H9 (cell line): ENCODE measurements at regions not wholly inside any gene's neighbourhood (a gene's known extent, or its start where the extent isn't known, plus 50 kb on each side); places are given as distances from the start of the nearest gene placed in this dataset.

ENCODE experiments used
- DNase-seq: peaks from one replicate; pipeline ENCODE4 v3.0.0-alpha.2; 2017
- H2AFZ ChIP-seq: one replicate; pipeline ENCODE4 v1.6.1; 2013; ENCODE audit warnings: mild to moderate bottlenecking, low read length, control low read depth, moderate library complexity
- H2AK5ac ChIP-seq: 2 replicates; pipeline ENCODE4 v1.6.1; 2013; ENCODE audit warnings: low read length, control low read depth, mixed read lengths; ENCODE audit not compliant: insufficient read length
- H2BK120ac ChIP-seq: one replicate; pipeline ENCODE4 v1.6.1; 2013; ENCODE audit warnings: low read depth, mild to moderate bottlenecking, low read length, control low read depth, inconsistent platforms; ENCODE audit not compliant: poor library complexity, severe bottlenecking
- H2BK12ac ChIP-seq: 2 replicates; pipeline ENCODE4 v1.6.1; 2013; ENCODE audit warnings: low read length, control low read depth, mixed read lengths, low read depth; ENCODE audit not compliant: insufficient read length
- H2BK15ac ChIP-seq: 2 replicates; pipeline ENCODE4 v1.6.1; 2013; ENCODE audit warnings: low read depth, low read length, control low read depth
- H2BK20ac ChIP-seq: one replicate; pipeline ENCODE4 v1.6.1; 2013; ENCODE audit warnings: low read depth, mild to moderate bottlenecking, low read length, control low read depth, inconsistent platforms; ENCODE audit not compliant: poor library complexity, severe bottlenecking
- H2BK5ac ChIP-seq: 2 replicates; pipeline ENCODE4 v1.6.1; 2013; ENCODE audit warnings: low read length, control low read depth, mixed read lengths; ENCODE audit not compliant: insufficient read length
- H3K14ac ChIP-seq: 2 replicates; pipeline ENCODE4 v1.6.1; 2013; ENCODE audit warnings: low read length, control low read depth; ENCODE audit not compliant: insufficient read depth
- H3K18ac ChIP-seq: 2 replicates; pipeline ENCODE4 v1.6.1; 2013; ENCODE audit warnings: low read depth, mild to moderate bottlenecking, mixed read lengths, low read length, control low read depth; ENCODE audit not compliant: insufficient read length
- H3K23ac ChIP-seq: 2 replicates; pipeline ENCODE4 v1.6.1; 2013; ENCODE audit warnings: low read length, control low read depth, mixed read lengths, low read depth; ENCODE audit not compliant: insufficient read length
- H3K23me2 ChIP-seq: 2 replicates; pipeline ENCODE4 v1.6.1; 2013; ENCODE audit warnings: low read depth, mild to moderate bottlenecking, mixed read lengths, low read length, control low read depth; ENCODE audit not compliant: insufficient read length, poor library complexity, severe bottlenecking
- H3K27ac ChIP-seq: 2 replicates; pipeline ENCODE4 v1.5.1; 2013; ENCODE audit warnings: low read length, control low read depth, mixed read lengths, low read depth; ENCODE audit not compliant: insufficient read length
- H3K27me3 ChIP-seq: 2 replicates; pipeline ENCODE4 v1.6.1; 2013; ENCODE audit warnings: low read length, control low read depth, inconsistent platforms; ENCODE audit not compliant: insufficient read depth
- H3K4ac ChIP-seq: 2 replicates; pipeline ENCODE4 v1.6.1; 2013; ENCODE audit warnings: low read depth, mild to moderate bottlenecking, control low read depth, inconsistent platforms, low read length, moderate library complexity
- H3K4me1 ChIP-seq: 2 replicates; pipeline ENCODE4 v1.6.1; 2013; ENCODE audit warnings: low read length, control low read depth, inconsistent platforms; ENCODE audit not compliant: insufficient read depth
- H3K4me2 ChIP-seq: 2 replicates; pipeline ENCODE4 v1.6.1; 2013; ENCODE audit warnings: low read length, control low read depth, mixed read lengths; ENCODE audit not compliant: insufficient read length, insufficient read depth
- H3K56ac ChIP-seq: 2 replicates; pipeline ENCODE4 v1.6.1; 2013; ENCODE audit warnings: low read depth, mild to moderate bottlenecking, mixed read lengths, low read length, control low read depth; ENCODE audit not compliant: insufficient read length
- H3K79me1 ChIP-seq: 2 replicates; pipeline ENCODE4 v1.6.1; 2013; ENCODE audit warnings: low read depth, mild to moderate bottlenecking, moderate library complexity, low read length, control low read depth, inconsistent platforms; ENCODE audit not compliant: insufficient read depth, poor library complexity, severe bottlenecking
- H3K79me2 ChIP-seq: 2 replicates; pipeline ENCODE4 v1.6.1; 2013; ENCODE audit warnings: low read length, control low read depth, inconsistent platforms; ENCODE audit not compliant: insufficient read depth
- H3K9ac ChIP-seq: 2 replicates; pipeline ENCODE4 v1.6.1; 2013; ENCODE audit warnings: low read length, control low read depth, mixed read lengths; ENCODE audit not compliant: insufficient read length; ENCODE audit errors: extremely low read depth
- H3K9me3 ChIP-seq: one replicate; pipeline ENCODE4 v1.6.1; 2013; ENCODE audit warnings: low read depth, low read length, inconsistent platforms; ENCODE audit not compliant: control insufficient read depth
- H3T11ph ChIP-seq: one replicate; pipeline ENCODE4 v1.6.1; 2013; ENCODE audit warnings: mild to moderate bottlenecking, low read length, control low read depth, inconsistent platforms
- H4K20me1 ChIP-seq: one replicate; pipeline ENCODE4 v1.6.1; 2013; ENCODE audit not compliant: control insufficient read depth, insufficient read length, insufficient read depth
- H4K5ac ChIP-seq: 2 replicates; pipeline ENCODE4 v1.6.1; 2013; ENCODE audit warnings: low read depth, mild to moderate bottlenecking, mixed read lengths, low read length, control low read depth; ENCODE audit not compliant: insufficient read length
- H4K8ac ChIP-seq: replicated peaks from 2 replicates; pipeline ENCODE4 v1.6.1; 2013; ENCODE audit warnings: low read length, control low read depth, mixed read lengths, low read depth; ENCODE audit not compliant: insufficient read length
- H4K91ac ChIP-seq: 2 replicates; pipeline ENCODE4 v1.6.1; 2013; ENCODE audit warnings: low read depth, mild to moderate bottlenecking, moderate library complexity, mixed read lengths, low read length, control low read depth; ENCODE audit not compliant: insufficient read length
- H3K27ac Mint-ChIP-seq, 3 experiments: 2 replicates in 2 of 3; 3 replicates in 1 of 3; pipeline ENCODE4 v1.8.0; 2020 to 2021; ENCODE audit warnings: mixed read lengths in 3 of 3, mild to moderate bottlenecking in 1 of 3, moderate library complexity in 1 of 3
- H3K27me3 Mint-ChIP-seq: 2 replicates; pipeline ENCODE4 v1.8.0; 2021; ENCODE audit warnings: low read depth, mild to moderate bottlenecking, moderate library complexity, mixed read lengths
- H3K36me3 Mint-ChIP-seq, 3 experiments: 2 replicates in 2 of 3; 3 replicates in 1 of 3; pipeline ENCODE4 v1.8.0; 2020 to 2021; ENCODE audit warnings: low read depth in 3 of 3, mixed read lengths in 3 of 3; ENCODE audit not compliant: insufficient read depth in 1 of 3
- H3K4me1 Mint-ChIP-seq, 2 experiments: 2 replicates each; pipeline ENCODE4 v1.8.0; 2020; ENCODE audit warnings: mixed read lengths in 2 of 2
- H3K4me3 Mint-ChIP-seq, 2 experiments: 2 replicates in 1 of 2; 3 replicates in 1 of 2; pipeline ENCODE4 v1.8.0; 2020 to 2021; ENCODE audit warnings: mild to moderate bottlenecking in 2 of 2, mixed read lengths in 2 of 2, moderate library complexity in 1 of 2
- H3K9me3 Mint-ChIP-seq, 2 experiments: 2 replicates in 1 of 2; 3 replicates in 1 of 2; pipeline ENCODE4 v1.8.0; 2020; ENCODE audit warnings: mild to moderate bottlenecking in 2 of 2, mixed read lengths in 2 of 2, moderate library complexity in 1 of 2
- CTCF ChIP-seq: fragments of 200-600 bp; sonication (generic); conservative IDR thresholded peaks from 3 replicates; pipeline ENCODE4 v1.8.0; 2021; ENCODE audit warnings: antibody characterized with exemption, mild to moderate bottlenecking
- WGBS: extraction: QIAGEN DNeasy Blood & Tissue Kit; methylation state at CpG from one replicate; pipeline ENCODE4 v1.1.7; 2013; ENCODE audit warnings: missing lambda C conversion rate, low lambda C conversion rate, mixed read lengths; ENCODE audit not compliant: insufficient read length; ENCODE audit errors: extremely low coverage; 5-methylcytosine and 5-hydroxymethylcytosine counted together

GRCh38 chr1:199122085-199122484, 483.2 kb downstream of the PTPRC start:
- H3K9me3 Mint-ChIP-seq = no peaks in the 10 kb centered on the region
- H4K20me1 ChIP-seq = no peaks in the 10 kb centered on the region
- no peaks in the 10 kb centered on the region for H3K79me1 ChIP-seq
- no peak overlapping the region for H2BK20ac ChIP-seq
- H3K4ac ChIP-seq = no peak overlapping the region
- H3K23me2 ChIP-seq = no peaks in the 10 kb centered on the region
- no peak overlapping the region for H3K14ac ChIP-seq
- no peak for DNase-seq
- no peak overlapping the region for H3T11ph ChIP-seq
- no peak overlapping the region for H4K5ac ChIP-seq
- no peak overlapping the region for H2BK15ac ChIP-seq
- H4K8ac ChIP-seq = no peak overlapping the region
- H3K36me3 Mint-ChIP-seq = no peaks in the 10 kb centered on the region
- H3K27ac Mint-ChIP-seq = no peak overlapping the region
- H3K18ac ChIP-seq = no peak overlapping the region
- H3K23ac ChIP-seq = no peak overlapping the region
- no peak overlapping the region for H3K27ac ChIP-seq
- H3K9me3 ChIP-seq = no peaks in the 10 kb centered on the region
- no peak overlapping the region for H3K4me2 ChIP-seq
- no peak overlapping the region for H2BK120ac ChIP-seq
- WGBS = no CpG with 5 or more reads among the region's 2 CpGs
- H3K56ac ChIP-seq = no peak overlapping the region
- no peak overlapping the region for H3K9ac ChIP-seq
- H3K4me1 ChIP-seq = no peaks in the 10 kb centered on the region
- no peaks in the 10 kb centered on the region for H3K79me2 ChIP-seq
- no peaks in the 10 kb centered on the region for H3K27me3 Mint-ChIP-seq
- H2BK12ac ChIP-seq = no peak overlapping the region
- H3K4me1 Mint-ChIP-seq = peaks cover 0 to under 1% of the 10 kb centered on the region in 2 experiments; a peak in 2 of 4 replicates
- H3K27me3 ChIP-seq = no peaks in the 10 kb centered on the region
- no peak overlapping the region for H2BK5ac ChIP-seq
- TF ChIP-seq CTCF = no peak
- no peak overlapping the region for H3K4me3 Mint-ChIP-seq
- no peak overlapping the region for H4K91ac ChIP-seq
- H2AK5ac ChIP-seq = no peak overlapping the region
- no peak overlapping the region for H2AFZ ChIP-seq
